ENCODE measurements at regions not wholly inside any gene's neighbourhood (a gene's known extent, or its start where the extent isn't known, plus 50 kb on each side); places are given as distances from the start of the nearest gene placed in this dataset.

DNA sequence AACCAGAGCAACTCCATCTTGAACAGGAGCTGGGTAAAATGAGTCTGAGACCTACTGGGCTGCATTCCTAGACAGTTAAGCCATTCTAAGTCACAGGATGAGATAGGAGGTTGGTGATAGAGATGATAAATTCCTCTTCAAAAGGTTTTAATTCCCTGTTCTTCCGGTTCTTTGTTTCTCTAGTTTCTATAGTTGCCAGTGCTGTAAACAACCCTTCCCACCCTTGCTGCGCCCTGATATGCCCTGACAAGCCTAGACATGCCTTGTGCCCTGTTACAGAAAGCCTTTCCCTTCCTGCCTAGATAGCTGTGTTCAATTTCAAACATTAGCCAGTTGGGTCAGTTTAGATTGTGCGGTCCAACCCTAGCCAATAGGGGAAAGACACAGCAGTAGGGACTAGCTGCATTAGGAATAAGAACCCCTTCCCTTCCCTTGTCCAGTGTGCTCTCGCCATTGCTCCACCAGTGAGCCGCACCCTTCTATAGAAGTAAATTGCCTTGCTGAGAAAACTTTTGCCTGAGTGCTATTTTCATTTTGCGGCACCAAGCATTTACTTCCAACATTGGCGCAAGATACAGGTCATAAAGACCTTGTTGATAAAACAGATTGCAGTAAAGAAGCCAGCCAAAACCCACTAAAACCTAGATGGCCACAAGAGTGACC is 52.5 kb upstream of the CCN2 start:
- Histone ChIP-seq H3K36me3 (no peaks in the 10 kb centered on the region), H3K27ac (no peak overlapping the region)
- TF ChIP-seq, protein P1, sequence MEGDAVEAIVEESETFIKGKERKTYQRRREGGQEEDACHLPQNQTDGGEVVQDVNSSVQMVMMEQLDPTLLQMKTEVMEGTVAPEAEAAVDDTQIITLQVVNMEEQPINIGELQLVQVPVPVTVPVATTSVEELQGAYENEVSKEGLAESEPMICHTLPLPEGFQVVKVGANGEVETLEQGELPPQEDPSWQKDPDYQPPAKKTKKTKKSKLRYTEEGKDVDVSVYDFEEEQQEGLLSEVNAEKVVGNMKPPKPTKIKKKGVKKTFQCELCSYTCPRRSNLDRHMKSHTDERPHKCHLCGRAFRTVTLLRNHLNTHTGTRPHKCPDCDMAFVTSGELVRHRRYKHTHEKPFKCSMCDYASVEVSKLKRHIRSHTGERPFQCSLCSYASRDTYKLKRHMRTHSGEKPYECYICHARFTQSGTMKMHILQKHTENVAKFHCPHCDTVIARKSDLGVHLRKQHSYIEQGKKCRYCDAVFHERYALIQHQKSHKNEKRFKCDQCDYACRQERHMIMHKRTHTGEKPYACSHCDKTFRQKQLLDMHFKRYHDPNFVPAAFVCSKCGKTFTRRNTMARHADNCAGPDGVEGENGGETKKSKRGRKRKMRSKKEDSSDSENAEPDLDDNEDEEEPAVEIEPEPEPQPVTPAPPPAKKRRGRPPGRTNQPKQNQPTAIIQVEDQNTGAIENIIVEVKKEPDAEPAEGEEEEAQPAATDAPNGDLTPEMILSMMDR (IDR thresholded peaks at IDR 0.05): no peak

More for the DNA sequence above, 52.5 kb upstream of the CCN2 start:
- peaks cover 0 to 7% (median 0%) of the 10 kb centered on the region in 3 donors for H3K9me3 ChIP-seq
- DNase-seq: no peak
- peaks cover 0 to 18% (median 5%) of the 10 kb centered on the region in 4 donors for H3K4me1 ChIP-seq
- H3K4me3 ChIP-seq: no peak overlapping the region
- intact Hi-C loops (cut with DNase I; ENCODE audit: low total_unique reads): no loop called here
- no peaks in the 10 kb centered on the region for H3K27me3 ChIP-seq

All from tibial artery (tissue), 4 donors.